Fibroblast of skin of scalp (primary cell): ENCODE measurements at regions not wholly inside any gene's neighbourhood (a gene's known extent, or its start where the extent isn't known, plus 50 kb on each side); places are given as distances from the start of the nearest gene placed in this dataset.

Experiments
- DNase-seq: peaks from one replicate; pipeline ENCODE4 v3.0.0-alpha.2; 2013

GRCh38 chr10:129133856-129134255, 333.2 kb upstream of the MGMT start:
- no peak for DNase-seq

GRCh38 chr10:129134371-129134770, 332.7 kb upstream of the MGMT start:
- no peak for DNase-seq

- no peak for DNase-seq
Observed at GRCh38 chr10:129135624-129136023, 331.4 kb upstream of the MGMT start.

- DNase-seq, result no peak
Observed at GRCh38 chr10:129136074-129136473, 331.0 kb upstream of the MGMT start.

- DNase-seq, result no peak
Observed at GRCh38 chr10:129136951-129137350, 330.1 kb upstream of the MGMT start.

- no peak for DNase-seq
Observed at GRCh38 chr10:129140921-129141885, 325.8 kb upstream of the MGMT start.

GRCh38 chr10:129151281-129151680, 315.8 kb upstream of the MGMT start:
- no peak for DNase-seq

- DNase-seq, result peak; percentile 10
Observed at GRCh38 chr10:129156406-129156805, 310.6 kb upstream of the MGMT start.

GRCh38 chr10:129157185-129157584, 309.9 kb upstream of the MGMT start:
- DNase-seq, result no peak

GRCh38 chr10:129161150-129161549, 305.9 kb upstream of the MGMT start:
- peak; percentile 47 for DNase-seq

- no peak for DNase-seq
Observed at GRCh38 chr10:129163531-129163930, 303.5 kb upstream of the MGMT start.

- DNase-seq, result no peak
Observed at GRCh38 chr10:129165076-129165720, 301.8 kb upstream of the MGMT start.

- no peak for DNase-seq
Observed at GRCh38 chr10:129165770-129166169, 301.3 kb upstream of the MGMT start.

- no peak for DNase-seq
Observed at GRCh38 chr10:129168660-129169059, 298.4 kb upstream of the MGMT start.

GRCh38 chr10:129169115-129169514, 297.9 kb upstream of the MGMT start:
- no peak for DNase-seq

GRCh38 chr10:129170812-129171211, 296.2 kb upstream of the MGMT start:
- no peak for DNase-seq

- DNase-seq, result no peak
Observed at GRCh38 chr10:129171812-129172211, 295.2 kb upstream of the MGMT start.

GRCh38 chr10:129174232-129175014, 292.6 kb upstream of the MGMT start:
- DNase-seq, result no peak

- DNase-seq, result no peak
Observed at GRCh38 chr10:129179245-129179971, 287.6 kb upstream of the MGMT start.

- no peak for DNase-seq
Observed at GRCh38 chr10:129179972-129180678, 286.9 kb upstream of the MGMT start.

- DNase-seq, result no peak
Observed at GRCh38 chr10:129184196-129184595, 282.8 kb upstream of the MGMT start.

- DNase-seq, result no peak
Observed at GRCh38 chr10:129187331-129187730, 279.7 kb upstream of the MGMT start.
